ENCODE measurements at regions not wholly inside any gene's neighbourhood (a gene's known extent, or its start where the extent isn't known, plus 50 kb on each side); places are given as distances from the start of the nearest gene placed in this dataset.
A peak's percentile ranks its signal among the peaks of the same experiment; 100 is the strongest.

- Histone ChIP-seq H3K27ac (no peak overlapping the region), H3K4me3 (no peak overlapping the region), H3K4me1 (replicated peaks in 1 of 2) (no peaks in the 10 kb centered on the region)
- in situ Hi-C loops (cut with MboI; ENCODE audit: low pct_unique_long_range_greater_than_20kb in 2 of 9, low sequenced_read_pairs in 9 of 9, unreplicated experiment in 9 of 9): no loop called here
- ATAC-seq (replicated peaks in 6 of 8): no peak
These were observed 599.9 kb upstream of the POU3F3 start for GRCh38 chr2:104254017-104254416.

GRCh38 chr2:104262714-104263113, 591.2 kb upstream of the POU3F3 start:
- no peak for ATAC-seq (replicated peaks in 6 of 8)
- 0 to 100% (median 75%) methylated on average over 1 of the region's 1 CpG; no CpG with 5 or more reads in 1 of the 10 experiments for WGBS, 10 experiments
- Histone ChIP-seq H3K4me3 (no peak overlapping the region), H3K27ac (no peak overlapping the region), H3K4me1 (replicated peaks in 1 of 2) (no peaks in the 10 kb centered on the region)
- in situ Hi-C loops (cut with MboI; ENCODE audit: low pct_unique_long_range_greater_than_20kb in 2 of 9, low sequenced_read_pairs in 9 of 9, unreplicated experiment in 9 of 9): no loop called here

DNA sequence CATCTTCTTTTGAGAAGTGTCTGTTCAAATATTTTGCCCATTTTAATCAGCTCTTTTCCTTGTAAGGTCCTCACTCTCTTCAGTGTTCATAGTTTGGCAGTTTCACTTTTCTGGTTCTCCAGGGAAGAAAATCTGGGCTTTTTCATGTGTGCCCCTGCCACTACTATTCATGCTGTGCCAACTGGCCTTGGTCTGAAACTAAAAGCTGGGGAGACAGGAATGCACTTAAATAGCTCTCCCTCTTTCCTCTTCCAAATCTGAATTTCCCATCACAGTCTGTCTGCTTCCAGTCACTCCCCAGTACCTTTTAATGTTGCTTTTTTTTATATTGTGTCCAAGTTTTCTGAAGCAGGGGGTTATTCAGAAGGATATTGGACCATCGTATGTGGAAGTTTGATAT, 574.3 kb upstream of the POU3F3 start:
- in situ Hi-C loops (cut with MboI; ENCODE audit: low pct_unique_long_range_greater_than_20kb in 2 of 9, low sequenced_read_pairs in 9 of 9, unreplicated experiment in 9 of 9): no loop called here
- Histone ChIP-seq H3K4me3 (no peak overlapping the region), H3K27ac (no peak overlapping the region), H3K4me1 (replicated peaks in 1 of 2) (peaks cover 0 to 3% of the 10 kb centered on the region in 2 donors)
- WGBS, 10 experiments: 0 to 100% (median 83%) methylated on average over 1 of the region's 1 CpG
- no peak for ATAC-seq (replicated peaks in 6 of 8)

GRCh38 chr2:104280216-104280615, 573.7 kb upstream of the POU3F3 start:
- 24 to 100% (median 93%) methylated on average over 1 of the region's 1 CpG; no CpG with 5 or more reads in 1 of the 10 experiments for WGBS, 10 experiments
- Histone ChIP-seq H3K27ac (no peak overlapping the region), H3K4me3 (no peak overlapping the region), H3K4me1 (replicated peaks in 1 of 2) (peaks cover 0 to 3% of the 10 kb centered on the region in 2 donors)
- no peak for ATAC-seq (replicated peaks in 6 of 8)
- in situ Hi-C loops (cut with MboI; ENCODE audit: low pct_unique_long_range_greater_than_20kb in 2 of 9, low sequenced_read_pairs in 9 of 9, unreplicated experiment in 9 of 9): no loop called here

- peak in 5 of 8 experiments; percentile 38 to 67 (median 59) for ATAC-seq (replicated peaks in 6 of 8)
- Histone ChIP-seq H3K27ac (no peak overlapping the region), H3K4me3 (no peak overlapping the region), H3K4me1 (replicated peaks in 1 of 2) (peaks cover 7 to 10% of the 10 kb centered on the region in 2 donors)
- in situ Hi-C loops (cut with MboI; ENCODE audit: low pct_unique_long_range_greater_than_20kb in 2 of 9, low sequenced_read_pairs in 9 of 9, unreplicated experiment in 9 of 9): no loop called here
- WGBS, 10 experiments: 18 to 27% (median 20%) methylated on average over 2 to 3 of the region's 3 CpGs; no CpG with 5 or more reads in 7 of the 10 experiments
These were observed 567.1 kb upstream of the POU3F3 start for GRCh38 chr2:104286841-104287240.

- in situ Hi-C loops (cut with MboI; ENCODE audit: low pct_unique_long_range_greater_than_20kb in 2 of 9, low sequenced_read_pairs in 9 of 9, unreplicated experiment in 9 of 9): no loop called here
- H3K4me3 ChIP-seq: no peak overlapping the region
- H3K4me1 ChIP-seq (replicated peaks in 1 of 2): peaks cover 7% of the 10 kb centered on the region in 2 donors
- WGBS, 10 experiments: 17 to 87% (median 70%) methylated on average over 1 to 8 of the region's 8 CpGs
- H3K27ac ChIP-seq: no peak overlapping the region
- ATAC-seq (replicated peaks in 6 of 8): no peak
These were observed 564.0 kb upstream of the POU3F3 start for GRCh38 chr2:104289651-104290565.

DNA sequence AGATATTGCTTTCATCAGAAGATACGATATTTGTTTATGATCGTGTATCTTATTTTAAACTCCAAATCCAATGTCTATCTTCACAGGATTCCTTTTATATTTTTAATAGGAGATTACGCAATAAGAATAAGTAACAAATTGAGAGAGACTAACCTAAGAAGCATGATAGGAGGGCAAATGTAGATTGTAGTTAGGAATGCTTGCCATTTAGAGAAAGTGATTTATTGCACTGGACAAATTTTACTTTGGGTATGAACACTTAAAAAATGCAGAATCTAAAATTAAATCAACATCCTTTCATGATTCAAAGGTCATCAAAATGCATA, 563.4 kb upstream of the POU3F3 start:
- in situ Hi-C loops (cut with MboI; ENCODE audit: low pct_unique_long_range_greater_than_20kb in 2 of 9, low sequenced_read_pairs in 9 of 9, unreplicated experiment in 9 of 9): no loop called here
- 26 to 100% (median 89%) methylated on average over 2 to 3 of the region's 3 CpGs for WGBS, 10 experiments

DNA sequence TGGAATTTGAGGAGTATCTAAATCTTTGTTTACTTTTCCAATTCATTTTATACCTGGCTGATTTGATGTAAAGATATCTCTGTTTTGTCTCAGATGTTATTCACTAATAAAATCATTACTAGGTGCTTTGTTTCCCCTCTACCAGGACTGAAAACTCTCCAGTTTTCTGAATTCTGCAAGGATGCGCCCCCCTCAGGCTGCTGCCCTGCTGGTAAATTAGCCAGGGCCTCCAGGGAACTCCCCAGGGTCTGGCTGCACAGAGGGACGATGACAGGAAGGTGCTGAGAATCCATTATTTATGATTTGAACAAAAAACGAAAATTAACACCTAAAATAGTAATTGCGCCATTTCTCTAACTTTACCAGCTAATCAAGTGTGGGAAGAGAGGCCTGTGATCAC, 541.2 kb upstream of the POU3F3 start:
- in situ Hi-C loops (cut with MboI; ENCODE audit: low pct_unique_long_range_greater_than_20kb in 2 of 9, low sequenced_read_pairs in 9 of 9, unreplicated experiment in 9 of 9): no loop called here
- Histone ChIP-seq H3K27ac (no peak overlapping the region), H3K4me1 (replicated peaks in 1 of 2) (no peaks in the 10 kb centered on the region), H3K4me3 (no peak overlapping the region)
- 19 to 84% (median 32%) methylated on average over 1 to 4 of the region's 4 CpGs for WGBS, 10 experiments
- peak in 2 of 8 experiments; percentile 45 to 48 for ATAC-seq (replicated peaks in 6 of 8)

More for the DNA sequence above, 563.4 kb upstream of the POU3F3 start:
- Histone ChIP-seq H3K27ac (no peak overlapping the region), H3K4me3 (no peak overlapping the region), H3K4me1 (replicated peaks in 1 of 2) (peaks cover 7% of the 10 kb centered on the region in 2 donors)
- ATAC-seq (replicated peaks in 6 of 8): no peak

- H3K4me1 ChIP-seq (replicated peaks in 1 of 2): peaks cover 23 to 28% of the 10 kb centered on the region in 2 donors
- in situ Hi-C loops (cut with MboI; ENCODE audit: low pct_unique_long_range_greater_than_20kb in 2 of 9, low sequenced_read_pairs in 9 of 9, unreplicated experiment in 9 of 9): no loop called here
- H3K27ac ChIP-seq: no peak overlapping the region
- 0 to 96% (median 57%) methylated on average over 1 to 6 of the region's 6 CpGs; no CpG with 5 or more reads in 2 of the 10 experiments for WGBS, 10 experiments
- H3K4me3 ChIP-seq: no peak overlapping the region
- no peak for ATAC-seq (replicated peaks in 6 of 8)
These were observed 535.8 kb upstream of the POU3F3 start for GRCh38 chr2:104318001-104318665.

DNA sequence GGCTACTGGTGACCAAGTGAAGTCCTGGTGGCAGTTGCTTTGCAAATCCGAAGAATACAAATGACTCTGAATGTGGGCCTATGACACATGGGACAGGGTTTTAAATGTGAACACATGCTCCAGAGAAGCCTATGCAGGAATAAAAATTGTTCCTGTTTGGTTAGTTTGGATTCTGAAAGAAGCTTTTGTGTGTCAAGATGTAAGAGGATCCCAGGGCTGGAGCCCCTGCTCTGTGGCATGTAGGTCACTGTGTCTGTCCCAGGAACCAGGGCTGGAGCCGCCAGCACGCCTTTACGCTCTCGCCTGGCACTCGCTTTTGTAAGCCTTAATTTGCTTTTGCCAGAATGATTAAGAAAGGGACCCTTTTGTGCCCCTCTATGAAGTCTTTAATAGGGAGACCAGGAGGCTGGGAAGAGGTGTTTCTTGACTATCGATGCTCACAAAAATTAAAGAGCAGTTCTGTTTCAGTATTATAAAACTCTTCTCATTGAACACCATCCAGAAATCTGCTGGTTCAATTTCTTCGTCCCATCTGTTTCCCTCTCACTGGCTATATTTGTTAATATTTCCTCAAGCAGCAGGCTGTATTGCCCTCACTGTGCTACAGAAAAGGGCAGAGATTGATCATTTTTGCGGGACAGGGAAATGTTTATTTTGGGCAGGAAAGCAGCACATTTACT, 532.7 kb upstream of the POU3F3 start:
- 0 to 88% (median 28%) methylated on average over 1 to 8 of the region's 9 CpGs for WGBS, 10 experiments
- in situ Hi-C loops (cut with MboI; ENCODE audit: low pct_unique_long_range_greater_than_20kb in 2 of 9, low sequenced_read_pairs in 9 of 9, unreplicated experiment in 9 of 9): no loop called here
- Histone ChIP-seq H3K27ac (peak overlapping the region in 1 of 2 donors; percentile 54), H3K4me1 (replicated peaks in 1 of 2) (peaks cover 23 to 30% of the 10 kb centered on the region in 2 donors), H3K4me3 (peak overlapping the region in 2 of 5 donors; percentile 0 to 14)
- peak in 5 of 8 experiments; percentile 62 to 76 (median 72) for ATAC-seq (replicated peaks in 6 of 8)

GRCh38 chr2:104321796-104322349, 532.0 kb upstream of the POU3F3 start:
- in situ Hi-C loops (cut with MboI; ENCODE audit: low pct_unique_long_range_greater_than_20kb in 2 of 9, low sequenced_read_pairs in 9 of 9, unreplicated experiment in 9 of 9): no loop called here
- peaks cover 23 to 30% of the 10 kb centered on the region in 2 donors for H3K4me1 ChIP-seq (replicated peaks in 1 of 2)
- H3K4me3 ChIP-seq: peak overlapping the region in 2 of 5 donors; percentile 0 to 14
- ATAC-seq (replicated peaks in 6 of 8): peak in 5 of 8 experiments; percentile 76 to 89 (median 84)
- peak overlapping the region in 1 of 2 donors; percentile 54 for H3K27ac ChIP-seq
- WGBS, 10 experiments: 0 to 33% (median 9%) methylated on average over 1 to 8 of the region's 8 CpGs

DNA sequence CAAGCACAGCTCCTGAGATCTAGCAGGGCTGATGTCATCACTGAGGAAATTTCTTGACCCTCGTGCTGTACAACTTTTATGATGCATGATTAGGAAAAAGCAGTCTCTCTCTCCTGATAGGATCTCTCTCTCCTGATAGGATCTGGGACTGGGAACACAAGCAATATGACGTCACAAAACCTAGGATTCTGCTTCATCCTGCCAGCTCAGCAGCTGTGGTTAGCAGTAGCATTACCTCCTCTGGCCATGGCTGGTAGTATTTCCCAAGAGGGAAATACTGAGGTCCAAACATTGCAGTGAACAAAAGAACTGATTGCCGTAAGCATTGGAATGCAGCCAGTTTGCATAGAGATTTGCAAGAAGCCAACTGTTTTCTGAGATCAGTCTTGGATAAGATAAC, 521.2 kb upstream of the POU3F3 start:
- WGBS, 10 experiments: 0 to 76% (median 61%) methylated on average over 1 to 3 of the region's 3 CpGs; no CpG with 5 or more reads in 3 of the 10 experiments
- no peak overlapping the region for H3K4me3 ChIP-seq
- no peak overlapping the region for H3K27ac ChIP-seq
- ATAC-seq (replicated peaks in 6 of 8): peak in 5 of 8 experiments; percentile 92 to 99 (median 94)
- peaks cover 6 to 9% of the 10 kb centered on the region in 2 donors for H3K4me1 ChIP-seq (replicated peaks in 1 of 2)
- in situ Hi-C loops (cut with MboI; ENCODE audit: low pct_unique_long_range_greater_than_20kb in 2 of 9, low sequenced_read_pairs in 9 of 9, unreplicated experiment in 9 of 9): no loop called here

DNA sequence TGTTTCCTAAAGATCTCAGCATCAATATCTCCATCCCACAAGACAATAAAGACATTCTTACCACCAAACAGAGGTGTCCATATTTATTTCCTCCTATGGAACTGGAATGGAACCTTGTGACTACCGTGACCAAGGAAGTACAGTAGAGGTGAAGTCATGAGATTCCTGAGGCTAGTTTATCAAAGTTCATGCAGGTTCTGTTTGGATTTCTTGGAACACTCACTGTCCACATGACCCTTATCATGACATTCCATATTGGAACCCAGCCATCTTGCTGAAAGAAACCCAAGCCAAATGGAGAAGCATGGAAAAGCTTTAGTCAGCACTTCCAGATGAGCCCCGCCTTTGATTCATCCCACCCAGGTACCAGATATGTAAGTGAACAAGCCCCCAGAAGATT, 516.0 kb upstream of the POU3F3 start:
- Histone ChIP-seq H3K27ac (no peak overlapping the region), H3K4me3 (no peak overlapping the region), H3K4me1 (replicated peaks in 1 of 2) (peaks cover 0 to under 1% of the 10 kb centered on the region in 2 donors)
- in situ Hi-C loops (cut with MboI; ENCODE audit: low pct_unique_long_range_greater_than_20kb in 2 of 9, low sequenced_read_pairs in 9 of 9, unreplicated experiment in 9 of 9): no loop called here
- 80 to 100% (median 100%) methylated on average over 1 of the region's 2 CpGs; no CpG with 5 or more reads in 7 of the 10 experiments for WGBS, 10 experiments
- ATAC-seq (replicated peaks in 6 of 8): no peak

Data from motor neuron (in vitro differentiated cells).